ENCODE measurements at regions not wholly inside any gene's neighbourhood (a gene's known extent, or its start where the extent isn't known, plus 50 kb on each side); places are given as distances from the start of the nearest gene placed in this dataset.

- Histone ChIP-seq H3K9ac (ENCODE audit: low read depth, low read length, poor library complexity) (no peak overlapping the region), H3K27me3 (ENCODE audit: control insufficient read depth in 3 of 3, insufficient read depth in 3 of 3, low read depth in 1 of 3, low read length in 3 of 3) (no peaks in the 10 kb centered on the region), H3K9me3 (replicated peaks in 1 of 2; ENCODE audit: control insufficient read depth in 2 of 2, insufficient read depth in 1 of 2, low read depth in 1 of 2, low read length in 2 of 2) (peaks cover 2 to 14% of the 10 kb centered on the region in 2 donors), H3K14ac (ENCODE audit: low read length) (no peak overlapping the region), H2AFZ (ENCODE audit: low read length) (no peak overlapping the region), H2BK120ac (ENCODE audit: low read depth, low read length) (no peak overlapping the region), H2BK5ac (ENCODE audit: low read length) (no peak overlapping the region), H2BK12ac (ENCODE audit: low read length) (no peak overlapping the region), H2BK15ac (ENCODE audit: low read length) (no peak overlapping the region), H4K91ac (ENCODE audit: low read depth, low read length, poor library complexity) (no peak overlapping the region), H3K79me1 (ENCODE audit: low read depth, low read length) (no peaks in the 10 kb centered on the region), H3K4ac (ENCODE audit: low read length) (no peak overlapping the region), H4K8ac (ENCODE audit: low read depth, low read length) (no peak overlapping the region), H3K23ac (ENCODE audit: low read depth, low read length, poor library complexity) (no peak overlapping the region), H3K27ac (replicated peaks; ENCODE audit: low read length) (no peak overlapping the region), H3K4me3 (ENCODE audit: low read length in 2 of 2) (no peak overlapping the region), H3K4me1 (ENCODE audit: control insufficient read depth in 2 of 2, insufficient read depth in 1 of 2, low read depth in 1 of 2, low read length in 2 of 2) (no peaks in the 10 kb centered on the region), H3K4me2 (ENCODE audit: insufficient read depth, low read length, poor library complexity, severe bottlenecking) (no peak overlapping the region), H3K36me3 (replicated peaks in 1 of 2; ENCODE audit: control insufficient read depth in 2 of 2, insufficient read depth in 2 of 2, low read length in 2 of 2) (no peaks in the 10 kb centered on the region), H2AK5ac (ENCODE audit: low read depth, low read length) (no peak overlapping the region), H3K18ac (ENCODE audit: low read length) (no peak overlapping the region)
- no CpG with 5 or more reads among the region's 3 CpGs for WGBS, 2 donors (ENCODE audit: extremely low coverage in 2 of 2, insufficient read length in 2 of 2, insufficient replicate concordance in 1 of 2)
- DNase-seq (ENCODE audit: low spot score), result no peak
Measured at GRCh38 chr13:40245567-40245966, 420.9 kb downstream of the FOXO1 start.

- H3K79me1 ChIP-seq (ENCODE audit: low read depth, low read length), result no peaks in the 10 kb centered on the region
- H3K27ac ChIP-seq (replicated peaks; ENCODE audit: low read length), result no peak overlapping the region
- no peak overlapping the region for H4K8ac ChIP-seq (ENCODE audit: low read depth, low read length)
- no peak overlapping the region for H2BK15ac ChIP-seq (ENCODE audit: low read length)
- H2BK120ac ChIP-seq (ENCODE audit: low read depth, low read length), result no peak overlapping the region
- no peak overlapping the region for H3K9ac ChIP-seq (ENCODE audit: low read depth, low read length, poor library complexity)
- no peak overlapping the region for H2AFZ ChIP-seq (ENCODE audit: low read length)
- H3K4me2 ChIP-seq (ENCODE audit: insufficient read depth, low read length, poor library complexity, severe bottlenecking), result no peak overlapping the region
- H2BK5ac ChIP-seq (ENCODE audit: low read length), result no peak overlapping the region
- no peak for DNase-seq (ENCODE audit: low spot score)
- H2BK12ac ChIP-seq (ENCODE audit: low read length), result no peak overlapping the region
- H3K36me3 ChIP-seq (replicated peaks in 1 of 2; ENCODE audit: control insufficient read depth in 2 of 2, insufficient read depth in 2 of 2, low read length in 2 of 2), result no peaks in the 10 kb centered on the region
- no peak overlapping the region for H3K18ac ChIP-seq (ENCODE audit: low read length)
- H3K27me3 ChIP-seq (ENCODE audit: control insufficient read depth in 3 of 3, insufficient read depth in 3 of 3, low read depth in 1 of 3, low read length in 3 of 3), result no peaks in the 10 kb centered on the region
- no peak overlapping the region for H2AK5ac ChIP-seq (ENCODE audit: low read depth, low read length)
- H3K4me1 ChIP-seq (ENCODE audit: control insufficient read depth in 2 of 2, insufficient read depth in 1 of 2, low read depth in 1 of 2, low read length in 2 of 2), result no peaks in the 10 kb centered on the region
- peaks cover 2 to 14% of the 10 kb centered on the region in 2 donors for H3K9me3 ChIP-seq (replicated peaks in 1 of 2; ENCODE audit: control insufficient read depth in 2 of 2, insufficient read depth in 1 of 2, low read depth in 1 of 2, low read length in 2 of 2)
- no peak overlapping the region for H3K4ac ChIP-seq (ENCODE audit: low read length)
- no peak overlapping the region for H4K91ac ChIP-seq (ENCODE audit: low read depth, low read length, poor library complexity)
- no peak overlapping the region for H3K4me3 ChIP-seq (ENCODE audit: low read length in 2 of 2)
- H3K14ac ChIP-seq (ENCODE audit: low read length), result no peak overlapping the region
- no peak overlapping the region for H3K23ac ChIP-seq (ENCODE audit: low read depth, low read length, poor library complexity)
Measured at GRCh38 chr13:40247845-40248244, 418.6 kb downstream of the FOXO1 start.

GRCh38 chr13:40251343-40252032, 415.0 kb downstream of the FOXO1 start:
- no peak for DNase-seq (ENCODE audit: low spot score)
- H2AFZ ChIP-seq (ENCODE audit: low read length), result no peak overlapping the region
- H3K4me2 ChIP-seq (ENCODE audit: insufficient read depth, low read length, poor library complexity, severe bottlenecking), result no peak overlapping the region
- H3K18ac ChIP-seq (ENCODE audit: low read length), result no peak overlapping the region
- no peak overlapping the region for H3K9ac ChIP-seq (ENCODE audit: low read depth, low read length, poor library complexity)
- H3K4me1 ChIP-seq (ENCODE audit: control insufficient read depth in 2 of 2, insufficient read depth in 1 of 2, low read depth in 1 of 2, low read length in 2 of 2), result peaks cover 0 to 9% of the 10 kb centered on the region in 2 donors
- H2BK5ac ChIP-seq (ENCODE audit: low read length), result no peak overlapping the region
- H4K8ac ChIP-seq (ENCODE audit: low read depth, low read length), result no peak overlapping the region
- H3K14ac ChIP-seq (ENCODE audit: low read length), result no peak overlapping the region
- no peak overlapping the region for H2BK15ac ChIP-seq (ENCODE audit: low read length)
- H2AK5ac ChIP-seq (ENCODE audit: low read depth, low read length), result no peak overlapping the region
- H4K91ac ChIP-seq (ENCODE audit: low read depth, low read length, poor library complexity), result no peak overlapping the region
- H3K23ac ChIP-seq (ENCODE audit: low read depth, low read length, poor library complexity), result no peak overlapping the region
- WGBS, 2 donors (ENCODE audit: extremely low coverage in 2 of 2, insufficient read length in 2 of 2, insufficient replicate concordance in 1 of 2), result no CpG with 5 or more reads among the region's 1 CpG
- peaks cover 4 to 14% of the 10 kb centered on the region in 2 donors for H3K9me3 ChIP-seq (replicated peaks in 1 of 2; ENCODE audit: control insufficient read depth in 2 of 2, insufficient read depth in 1 of 2, low read depth in 1 of 2, low read length in 2 of 2)
- H3K4me3 ChIP-seq (ENCODE audit: low read length in 2 of 2), result no peak overlapping the region
- H3K27ac ChIP-seq (replicated peaks; ENCODE audit: low read length), result no peak overlapping the region
- H3K4ac ChIP-seq (ENCODE audit: low read length), result no peak overlapping the region
- H3K27me3 ChIP-seq (ENCODE audit: control insufficient read depth in 3 of 3, insufficient read depth in 3 of 3, low read depth in 1 of 3, low read length in 3 of 3), result no peaks in the 10 kb centered on the region
- H3K79me1 ChIP-seq (ENCODE audit: low read depth, low read length), result no peaks in the 10 kb centered on the region
- no peak overlapping the region for H2BK120ac ChIP-seq (ENCODE audit: low read depth, low read length)
- H2BK12ac ChIP-seq (ENCODE audit: low read length), result no peak overlapping the region
- no peaks in the 10 kb centered on the region for H3K36me3 ChIP-seq (replicated peaks in 1 of 2; ENCODE audit: control insufficient read depth in 2 of 2, insufficient read depth in 2 of 2, low read length in 2 of 2)

GRCh38 chr13:40252241-40252640, 414.2 kb downstream of the FOXO1 start:
- no peak overlapping the region for H3K27ac ChIP-seq (replicated peaks; ENCODE audit: low read length)
- H3K14ac ChIP-seq (ENCODE audit: low read length), result no peak overlapping the region
- no peak overlapping the region for H3K4me3 ChIP-seq (ENCODE audit: low read length in 2 of 2)
- H3K4ac ChIP-seq (ENCODE audit: low read length), result no peak overlapping the region
- H3K18ac ChIP-seq (ENCODE audit: low read length), result no peak overlapping the region
- no peaks in the 10 kb centered on the region for H3K36me3 ChIP-seq (replicated peaks in 1 of 2; ENCODE audit: control insufficient read depth in 2 of 2, insufficient read depth in 2 of 2, low read length in 2 of 2)
- no CpG with 5 or more reads among the region's 3 CpGs for WGBS, 2 donors (ENCODE audit: extremely low coverage in 2 of 2, insufficient read length in 2 of 2, insufficient replicate concordance in 1 of 2)
- H2AFZ ChIP-seq (ENCODE audit: low read length), result no peak overlapping the region
- no peak overlapping the region for H3K9ac ChIP-seq (ENCODE audit: low read depth, low read length, poor library complexity)
- H4K8ac ChIP-seq (ENCODE audit: low read depth, low read length), result no peak overlapping the region
- H3K23ac ChIP-seq (ENCODE audit: low read depth, low read length, poor library complexity), result no peak overlapping the region
- no peak overlapping the region for H2AK5ac ChIP-seq (ENCODE audit: low read depth, low read length)
- peaks cover 0 to 9% of the 10 kb centered on the region in 2 donors for H3K4me1 ChIP-seq (ENCODE audit: control insufficient read depth in 2 of 2, insufficient read depth in 1 of 2, low read depth in 1 of 2, low read length in 2 of 2)
- H4K91ac ChIP-seq (ENCODE audit: low read depth, low read length, poor library complexity), result no peak overlapping the region
- H2BK12ac ChIP-seq (ENCODE audit: low read length), result no peak overlapping the region
- H3K79me1 ChIP-seq (ENCODE audit: low read depth, low read length), result no peaks in the 10 kb centered on the region
- no peak overlapping the region for H2BK5ac ChIP-seq (ENCODE audit: low read length)
- H2BK120ac ChIP-seq (ENCODE audit: low read depth, low read length), result no peak overlapping the region
- H2BK15ac ChIP-seq (ENCODE audit: low read length), result no peak overlapping the region
- no peak for DNase-seq (ENCODE audit: low spot score)
- H3K9me3 ChIP-seq (replicated peaks in 1 of 2; ENCODE audit: control insufficient read depth in 2 of 2, insufficient read depth in 1 of 2, low read depth in 1 of 2, low read length in 2 of 2), result peaks cover 4 to 14% of the 10 kb centered on the region in 2 donors
- no peak overlapping the region for H3K4me2 ChIP-seq (ENCODE audit: insufficient read depth, low read length, poor library complexity, severe bottlenecking)
- H3K27me3 ChIP-seq (ENCODE audit: control insufficient read depth in 3 of 3, insufficient read depth in 3 of 3, low read depth in 1 of 3, low read length in 3 of 3), result no peaks in the 10 kb centered on the region

Measured in neuronal stem cell (in vitro differentiated cells).